IMR-90 (cell line): ENCODE measurements at regions not wholly inside any gene's neighbourhood (a gene's known extent, or its start where the extent isn't known, plus 50 kb on each side); places are given as distances from the start of the nearest gene placed in this dataset.
A peak's percentile ranks its signal among the peaks of the same experiment; 100 is the strongest.

Experiments
- ATAC-seq: fragments of 200-7000 bp; cut with Tn5 transposase; 2 replicates; pipeline ENCODE4 v1.9.1; 2020; ENCODE audit warnings: low read depth, mild to moderate bottlenecking, moderate library complexity
- BruUV-seq: library from RNA; stranded (reverse); fragments of 400-500 nt; replicated peaks from 2 replicates; lab custom pipeline; 2021; lab: Mats Ljungman, UMichigan
- CTCF ChIA-PET: fragments of 300-600 bp; formaldehyde crosslinking; extraction: SDS; loops from one replicate; lab custom pipeline; 2021; ENCODE audit warnings: antibody characterized with exemption; lab: Yijun Ruan, JAX
- POLR2A ChIA-PET: fragments of 300-600 bp; sonication (Branson Sonifier 250); formaldehyde crosslinking; loops from one replicate; lab custom pipeline; 2022; ENCODE audit warnings: antibody characterized with exemption; ENCODE audit not compliant: unreplicated experiment; lab: Charles Lee
- DNase-seq: peaks from one replicate; pipeline ENCODE4 v3.0.0; 2013
- H2AFZ ChIP-seq: replicated peaks from 2 replicates; pipeline ENCODE3; 2013; ENCODE audit warnings: low read length, mild to moderate bottlenecking; ENCODE audit not compliant: poor library complexity
- H2AK5ac ChIP-seq: 2 replicates; pipeline ENCODE4 v1.6.1; 2013; ENCODE audit warnings: low read depth, low read length, inconsistent platforms
- H2AK9ac ChIP-seq: replicated peaks from 2 replicates; pipeline ENCODE3; 2013; ENCODE audit warnings: mild to moderate bottlenecking, low read depth, low read length, moderate library complexity; ENCODE audit not compliant: poor library complexity
- H2BK120ac ChIP-seq: 2 replicates; pipeline ENCODE4 v1.6.1; 2013; ENCODE audit warnings: low read depth, low read length, inconsistent platforms
- H2BK15ac ChIP-seq: 3 replicates; pipeline ENCODE4 v1.6.1; 2013; ENCODE audit warnings: low read depth, low read length, inconsistent platforms
- H2BK20ac ChIP-seq: 2 replicates; pipeline ENCODE4 v1.6.1; 2013; ENCODE audit warnings: low read depth, mild to moderate bottlenecking, inconsistent platforms, low read length, moderate library complexity
- H2BK5ac ChIP-seq: 2 replicates; pipeline ENCODE4 v1.6.1; 2013; ENCODE audit warnings: mild to moderate bottlenecking, low read depth, low read length, inconsistent platforms; ENCODE audit not compliant: poor library complexity, severe bottlenecking
- H3K14ac ChIP-seq: replicated peaks from 2 replicates; pipeline ENCODE4 v1.6.1; 2013; ENCODE audit warnings: low read depth, low read length, inconsistent platforms
- H3K18ac ChIP-seq: 2 replicates; pipeline ENCODE4 v1.6.1; 2013; ENCODE audit warnings: low read depth, low read length, control low read depth
- H3K23ac ChIP-seq: 2 replicates; pipeline ENCODE4 v1.6.1; 2013; ENCODE audit warnings: low read depth, low read length, inconsistent platforms
- H3K27ac ChIP-seq: 2 replicates; pipeline ENCODE4 v1.5.1; 2013; ENCODE audit warnings: mild to moderate bottlenecking, control low read depth, low read length; ENCODE audit not compliant: insufficient read depth
- H3K27me3 ChIP-seq: 2 replicates; pipeline ENCODE4 v1.6.1; 2013; ENCODE audit warnings: low read length; ENCODE audit not compliant: control insufficient read depth, insufficient read depth
- H3K36me3 ChIP-seq: 2 replicates; pipeline ENCODE4 v1.6.1; 2013; ENCODE audit warnings: low read length, mixed read lengths; ENCODE audit not compliant: control insufficient read depth, insufficient read depth
- H3K4ac ChIP-seq: 2 replicates; pipeline ENCODE4 v1.6.1; 2013; ENCODE audit warnings: low read depth, low read length, inconsistent platforms
- H3K4me1 ChIP-seq: 2 replicates; pipeline ENCODE4 v1.6.1; 2013; ENCODE audit warnings: low read length, mixed read lengths; ENCODE audit not compliant: control insufficient read depth, insufficient read depth
- H3K4me2 ChIP-seq: 2 replicates; pipeline ENCODE4 v1.6.1; 2013; ENCODE audit warnings: low read depth, mild to moderate bottlenecking, control low read depth, low read length, moderate library complexity
- H3K4me3 ChIP-seq: 2 replicates; pipeline ENCODE4 v1.5.1; 2013; ENCODE audit warnings: low read depth, mild to moderate bottlenecking, control low read depth, low read length, moderate library complexity; ENCODE audit not compliant: insufficient read depth
- H3K56ac ChIP-seq: 2 replicates; pipeline ENCODE4 v1.6.1; 2013; ENCODE audit warnings: low read length, inconsistent platforms; ENCODE audit not compliant: insufficient read depth; ENCODE audit errors: extremely low read depth
- H3K79me1 ChIP-seq, 2 experiments: 2 replicates each; pipeline ENCODE4 v1.6.1; 2013; ENCODE audit warnings: low read length in 2 of 2, inconsistent platforms in 1 of 2, low read depth in 1 of 2
- H3K9ac ChIP-seq: 2 replicates; pipeline ENCODE4 v1.6.1; 2013; ENCODE audit warnings: low read depth, low read length, control low read depth
- H3K9me1 ChIP-seq: 2 replicates; pipeline ENCODE4 v1.6.1; 2013; ENCODE audit warnings: low read length, inconsistent platforms; ENCODE audit not compliant: insufficient read depth
- H3K9me3 ChIP-seq: 2 replicates; pipeline ENCODE4 v1.6.1; 2013; ENCODE audit warnings: low read length; ENCODE audit not compliant: control insufficient read depth, insufficient read depth
- H4K20me1 ChIP-seq: 2 replicates; pipeline ENCODE4 v1.6.1; 2013; ENCODE audit warnings: low read length, inconsistent platforms; ENCODE audit not compliant: insufficient read depth
- H4K5ac ChIP-seq: 2 replicates; pipeline ENCODE4 v1.6.1; 2013; ENCODE audit warnings: mild to moderate bottlenecking, low read depth, low read length, control low read depth
- H4K8ac ChIP-seq, 2 experiments: 2 replicates each; pipeline ENCODE4 v1.6.1; 2013; ENCODE audit warnings: low read depth in 2 of 2, low read length in 2 of 2, control low read depth in 1 of 2, inconsistent platforms in 1 of 2
- H4K91ac ChIP-seq: 2 replicates; pipeline ENCODE4 v1.6.1; 2013; ENCODE audit warnings: low read depth, low read length, inconsistent platforms; ENCODE audit not compliant: insufficient read depth
- MAFK ChIP-seq: IDR thresholded peaks from 2 replicates; pipeline ENCODE4 v1.6.1; 2012; ENCODE audit warnings: low read depth, low read length, improper control_type of control experiment
- RAD21 ChIP-seq: IDR thresholded peaks from 2 replicates; pipeline ENCODE4 v1.6.1; 2012; ENCODE audit warnings: low read length, improper control_type of control experiment
- WGBS, 2 experiments: methylation state at CpG; one replicate each; pipeline versions ENCODE4 v1.1.5 to v1.1.7; 2013; ENCODE audit warnings: missing lambda C conversion rate in 2 of 2; ENCODE audit not compliant: insufficient read length in 1 of 2; ENCODE audit errors: extremely low coverage in 2 of 2; 5-methylcytosine and 5-hydroxymethylcytosine counted together
- dilution Hi-C: fragments of 300-500 bp; cut with HindIII; formaldehyde crosslinking; loops from one replicate; pipeline ENCODE4 v1.14.3; 2018; ENCODE audit warnings: low sequenced_read_pairs; ENCODE audit not compliant: unreplicated experiment
- in situ Hi-C: fragments of 300-500 bp; cut with MboI; formaldehyde crosslinking; loops from 3 replicates; pipeline ENCODE4 v1.14.3; 2019; ENCODE audit warnings: low sequenced_read_pairs, inconsistent platforms, mixed read lengths
- intact Hi-C: fragments of 100-400 bp; cut with micrococcal nuclease; formaldehyde crosslinking; loops from 2 replicates; pipeline ENCODE4 v1.10.0; 2022

DNA sequence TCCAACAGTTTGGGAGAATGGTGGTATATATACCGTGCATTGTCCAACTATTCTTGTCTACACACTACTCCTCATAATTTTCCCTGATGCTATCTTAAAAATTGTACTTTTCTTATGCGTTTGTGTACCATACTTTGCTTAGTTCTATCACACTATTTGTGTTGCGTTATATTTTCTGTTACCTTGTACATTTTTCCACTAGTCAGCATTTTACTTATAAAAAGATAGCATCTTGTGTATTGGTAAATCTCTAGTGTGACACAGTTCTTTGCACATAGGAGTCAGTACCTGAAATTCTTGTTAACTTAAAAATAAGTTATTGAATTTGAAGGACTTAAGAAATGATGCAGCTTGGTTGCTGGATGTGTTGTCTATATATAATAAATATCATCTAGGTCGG lies 201.8 kb upstream of the LMO3 start:
- Histone ChIP-seq H2BK20ac (no peak overlapping the region), H3K23ac (no peak overlapping the region), H3K79me1 (no peaks in the 10 kb centered on the region), H3K27ac (no peak overlapping the region), H3K27me3 (no peaks in the 10 kb centered on the region), H2BK15ac (no peak overlapping the region), H3K4me3 (no peak overlapping the region), H4K8ac (no peak overlapping the region), H3K9me1 (no peaks in the 10 kb centered on the region), H2BK120ac (no peak overlapping the region), H3K9ac (no peak overlapping the region), H4K91ac (no peak overlapping the region), H3K9me3 (peaks cover 9% of the 10 kb centered on the region), H3K56ac (no peak overlapping the region), H2AK9ac (no peak overlapping the region), H4K5ac (no peak overlapping the region), H3K36me3 (no peaks in the 10 kb centered on the region), H3K4me2 (no peak overlapping the region), H4K20me1 (no peaks in the 10 kb centered on the region), H2BK5ac (no peak overlapping the region), H3K18ac (no peak overlapping the region), H3K4ac (no peak overlapping the region), H2AFZ (no peak overlapping the region), H3K4me1 (no peaks in the 10 kb centered on the region), H2AK5ac (no peak overlapping the region), H3K14ac (no peak overlapping the region)
- DNase-seq, result no peak
- no TSS peak for BruUV-seq
- POLR2A ChIA-PET, result no interaction called here
- in situ Hi-C loops (no loop called here), intact Hi-C loops (no loop called here), dilution Hi-C loops (no loop called here)
- no peak for ATAC-seq
- TF ChIP-seq MAFK (peak; percentile 90), RAD21 (no peak)
- CTCF ChIA-PET, result no interaction called here
- no CpG with 5 or more reads among the region's 4 CpGs for WGBS, 2 experiments
